Fibroblast of skin of left biceps (primary cell): ENCODE measurements at regions not wholly inside any gene's neighbourhood (a gene's known extent, or its start where the extent isn't known, plus 50 kb on each side); places are given as distances from the start of the nearest gene placed in this dataset.

ENCODE experiments used
- DNase-seq, 2 experiments: peaks; one replicate each; pipeline ENCODE4 v3.0.0-alpha.2; 2013; ENCODE audit warnings: low read depth in 2 of 2

DNA sequence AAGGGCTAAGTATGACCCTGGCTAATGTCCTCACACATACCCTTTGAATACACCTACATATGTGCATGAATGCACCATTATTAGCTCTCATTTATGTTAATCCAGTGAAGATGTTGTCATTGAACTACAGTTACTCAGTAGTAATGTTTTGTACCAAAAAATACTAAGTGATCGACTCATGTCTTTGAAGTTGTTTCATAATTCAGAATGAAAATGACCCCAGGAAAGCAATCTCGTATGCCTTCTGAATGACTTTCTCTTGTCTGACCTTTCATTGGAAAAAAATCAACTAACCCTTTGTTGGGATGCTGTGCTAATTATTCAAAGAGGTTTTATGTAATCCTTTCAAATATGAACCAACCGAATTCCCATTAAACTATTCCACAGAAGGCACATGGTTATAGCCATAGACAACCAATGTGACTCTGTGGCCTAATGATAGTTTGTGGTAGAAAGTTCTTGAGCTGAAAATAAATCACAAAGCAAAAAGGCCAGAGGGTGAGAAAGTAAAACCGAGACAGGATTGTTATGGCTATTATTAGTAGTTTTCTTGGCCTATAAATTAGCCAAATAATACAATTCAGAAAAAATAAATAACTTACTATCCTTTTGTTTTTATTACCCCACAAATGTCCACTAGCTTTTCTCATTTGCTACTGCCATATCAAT lies 86.8 kb upstream of the STARD13 start:
- DNase-seq: no peak

DNA sequence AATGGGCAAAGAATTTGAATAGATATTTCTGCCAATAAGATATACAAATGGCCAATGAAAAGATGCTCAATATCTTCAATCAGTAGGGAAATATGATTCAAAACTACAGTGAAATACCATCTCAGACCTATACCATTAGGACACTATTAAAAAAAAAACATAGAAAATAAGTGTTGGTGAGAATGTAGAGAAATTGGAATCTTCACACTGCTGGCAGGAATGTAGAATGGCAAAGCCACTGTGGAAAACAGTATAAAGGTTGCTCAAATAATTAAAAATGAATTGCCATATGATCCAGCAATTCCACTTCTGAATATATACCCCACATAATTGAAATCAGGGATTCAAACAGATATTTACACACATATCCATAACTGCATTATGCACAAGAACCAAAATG lies 88.1 kb upstream of the STARD13 start:
- no peak for DNase-seq

DNA sequence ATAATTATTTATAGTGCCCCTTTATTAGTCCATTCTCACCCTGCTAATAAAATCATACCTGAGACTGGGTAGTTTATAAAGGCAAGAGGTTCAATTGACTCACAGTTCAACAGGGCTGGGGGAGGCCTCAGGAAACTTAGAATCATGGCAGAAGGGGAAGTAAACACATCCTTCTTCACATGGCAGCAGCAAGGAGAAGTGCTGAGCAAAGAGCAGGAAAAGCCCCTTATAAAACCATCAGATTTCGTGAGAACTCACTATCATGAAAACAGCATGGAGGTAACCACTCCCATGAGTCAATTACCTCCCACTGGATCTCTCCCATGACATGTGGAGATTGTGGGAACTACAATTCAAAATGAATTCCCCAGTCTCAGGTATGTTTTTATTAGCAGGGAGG lies 89.9 kb upstream of the STARD13 start:
- no peak for DNase-seq

DNA sequence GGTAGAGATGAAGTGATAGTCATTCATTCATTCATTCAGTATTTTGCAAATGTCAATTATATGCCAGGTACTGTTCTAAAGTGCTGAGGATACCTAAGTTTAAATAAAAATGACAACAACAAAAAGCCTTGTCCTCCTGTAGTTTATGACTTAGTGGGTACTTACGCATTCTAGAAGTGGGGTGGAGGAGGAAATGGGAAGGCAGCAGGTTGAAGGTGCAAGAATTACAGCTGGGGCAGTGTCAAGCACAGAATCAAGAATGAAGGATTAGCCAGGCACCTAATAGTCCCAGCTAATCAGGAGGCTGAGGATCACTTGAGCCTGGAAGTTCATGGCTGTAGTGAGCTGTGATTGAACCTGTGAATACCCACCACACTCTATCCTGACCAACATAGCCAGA lies 90.7 kb upstream of the STARD13 start:
- no peak for DNase-seq

DNA sequence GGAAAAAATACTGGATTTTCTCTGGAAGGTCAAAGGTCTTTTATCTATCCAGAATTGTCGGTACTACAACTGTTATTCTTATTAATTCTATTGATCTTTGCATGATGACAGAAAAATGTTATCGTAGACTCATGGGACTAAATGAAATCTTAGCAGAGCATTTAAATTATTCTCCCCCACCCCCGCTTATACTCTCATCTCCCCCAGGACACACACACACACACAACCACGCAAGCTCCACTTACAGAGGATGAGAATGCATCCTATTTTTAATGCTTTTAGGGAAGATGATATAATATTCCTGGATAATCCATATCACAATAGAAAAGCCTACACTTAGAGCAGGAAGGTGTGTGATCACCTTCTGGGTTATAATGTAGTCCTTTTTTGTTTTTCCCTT lies 91.9 kb upstream of the STARD13 start:
- DNase-seq: no peak

DNA sequence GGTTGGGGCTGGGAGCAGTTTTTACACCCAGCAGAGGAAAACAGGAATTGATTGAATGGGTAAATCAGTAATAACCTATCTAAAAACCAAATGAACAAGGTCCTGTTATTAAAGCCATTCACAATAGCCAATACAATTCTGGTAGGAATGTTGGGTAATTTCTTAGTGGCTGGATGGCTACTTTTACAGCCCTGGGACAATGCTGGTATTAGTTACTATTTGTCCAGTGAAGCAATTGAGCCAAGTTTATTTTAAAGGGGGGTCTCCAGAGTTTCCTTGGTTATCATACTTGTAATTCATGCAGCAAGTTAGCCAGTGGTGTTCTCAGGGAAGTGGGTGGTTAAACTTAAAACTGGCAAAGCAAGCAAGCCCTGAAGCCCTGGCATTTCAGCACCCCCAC lies 92.3 kb upstream of the STARD13 start:
- no peak for DNase-seq

DNA sequence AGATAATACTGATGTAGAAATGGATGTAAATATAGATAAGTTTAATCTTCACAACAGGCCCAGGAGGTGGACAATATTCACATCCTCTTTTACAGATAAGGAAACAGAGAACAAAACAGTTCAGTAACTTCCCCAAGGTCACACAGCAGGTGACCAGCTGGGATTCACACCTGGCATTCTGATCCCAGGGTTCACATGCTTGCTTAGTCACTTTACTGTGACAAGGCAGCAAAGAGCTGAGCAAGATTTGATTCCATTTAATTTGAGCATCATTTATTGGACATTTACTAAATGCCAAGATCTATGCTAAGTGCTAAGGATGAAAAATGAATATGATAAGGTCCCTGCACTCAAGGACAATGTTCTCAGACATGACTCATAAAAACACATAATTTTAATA lies 94.1 kb upstream of the STARD13 start:
- DNase-seq: no peak

DNA sequence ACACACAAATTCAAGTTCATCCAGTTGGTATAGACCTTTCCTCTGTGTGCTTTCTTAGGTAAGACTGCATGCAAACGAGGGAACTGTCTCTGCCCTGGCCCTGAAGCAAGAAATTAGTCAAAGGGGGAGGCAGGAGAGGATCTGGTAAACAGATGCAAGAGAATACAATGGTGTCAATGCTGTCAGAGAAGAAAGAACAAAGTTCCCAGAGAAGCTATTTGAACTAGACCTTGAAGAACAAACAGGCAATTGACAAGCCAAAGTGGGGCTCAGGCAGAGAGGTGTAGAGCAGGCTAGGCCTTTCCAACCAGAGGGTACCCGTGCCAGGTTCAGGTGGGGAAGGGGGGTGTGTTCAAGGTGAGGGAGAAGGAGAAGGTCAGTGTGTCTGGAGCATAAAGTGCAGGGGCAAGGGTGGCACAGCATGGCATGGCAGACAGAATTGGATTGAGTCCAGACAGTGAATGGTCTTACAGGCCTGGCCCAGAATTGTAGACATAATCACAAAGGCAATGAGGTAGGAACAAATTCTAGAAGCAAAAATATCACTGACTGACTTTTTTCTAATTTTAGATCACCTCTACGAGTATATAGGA lies 95.0 kb upstream of the STARD13 start:
- no peak for DNase-seq

DNA sequence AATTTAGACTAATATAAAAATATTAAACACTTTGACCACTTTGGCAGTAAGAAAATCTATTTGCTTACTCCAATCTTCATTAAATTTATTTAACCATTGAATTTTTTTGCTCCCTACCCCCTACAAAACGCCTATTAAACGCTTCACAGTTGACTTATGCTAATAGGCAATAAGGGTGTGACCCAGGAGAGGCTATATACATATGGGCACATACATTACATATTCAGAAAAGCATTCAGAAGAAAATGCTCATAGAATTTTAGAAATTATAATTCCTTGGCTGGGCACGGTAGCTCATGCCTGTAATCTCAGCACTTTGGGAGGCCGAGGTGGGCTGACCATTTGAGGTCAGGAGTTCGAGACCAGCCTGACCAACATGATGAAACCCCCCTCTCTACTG lies 95.6 kb upstream of the STARD13 start:
- DNase-seq: no peak

DNA sequence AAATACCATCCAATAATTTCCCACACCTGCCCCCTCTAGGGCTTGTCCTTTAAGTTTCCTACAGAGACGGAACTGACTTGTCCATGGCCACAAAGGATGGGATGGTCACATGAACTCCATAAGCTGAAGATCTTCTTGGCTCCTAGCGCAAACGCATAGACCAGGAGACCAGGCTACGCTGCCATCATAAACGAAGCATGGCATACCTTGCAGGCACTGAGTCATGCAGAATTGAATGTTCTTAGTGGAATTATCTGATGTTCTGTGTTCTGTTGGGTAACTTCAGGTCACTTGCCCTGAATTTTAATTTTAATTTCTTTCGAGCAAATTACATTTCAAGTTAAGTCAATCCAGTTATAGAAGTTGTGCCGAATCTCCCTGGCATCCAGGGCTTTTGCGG lies 96.4 kb upstream of the STARD13 start:
- no peak for DNase-seq

DNA sequence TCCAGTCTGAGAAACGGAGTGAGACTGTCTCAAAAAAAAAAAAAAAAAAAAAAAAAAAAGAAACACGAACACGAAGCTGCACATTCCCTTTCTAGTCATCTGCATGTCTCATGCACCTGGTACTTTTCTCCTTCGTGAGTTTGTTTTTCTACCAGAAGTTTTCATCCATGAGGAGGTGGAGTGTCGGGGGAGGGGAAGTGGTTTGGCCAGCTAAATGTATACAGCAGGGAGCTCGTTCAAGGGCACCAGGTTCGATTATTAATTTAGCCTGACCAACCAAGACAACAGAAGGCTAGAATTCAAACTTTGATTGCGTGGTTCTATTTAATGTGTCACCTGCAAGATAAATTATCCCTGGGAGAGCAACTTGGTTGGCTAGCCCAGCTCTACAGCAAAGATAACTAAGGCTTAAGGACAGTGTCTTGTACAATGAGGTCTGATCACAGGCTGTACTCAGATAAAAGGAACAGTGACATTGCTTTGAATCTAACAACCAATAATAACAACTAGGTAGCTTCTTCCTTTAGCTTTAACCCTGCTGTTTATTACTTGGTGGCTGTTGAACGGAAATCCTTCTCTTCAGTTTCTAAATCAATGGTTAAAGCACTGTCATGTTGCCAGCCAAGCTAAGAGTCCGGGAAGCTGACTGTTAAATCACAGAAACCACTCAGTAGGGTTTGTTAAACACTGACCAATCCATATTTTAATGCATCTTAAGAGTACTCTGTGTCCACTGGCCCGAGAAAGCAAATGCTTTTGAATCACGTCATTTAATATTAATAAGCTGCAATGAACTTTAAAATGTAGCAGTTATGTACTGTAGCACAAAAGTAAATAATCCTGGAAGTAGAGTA lies 98.4 kb upstream of the STARD13 start:
- no peak for DNase-seq

DNA sequence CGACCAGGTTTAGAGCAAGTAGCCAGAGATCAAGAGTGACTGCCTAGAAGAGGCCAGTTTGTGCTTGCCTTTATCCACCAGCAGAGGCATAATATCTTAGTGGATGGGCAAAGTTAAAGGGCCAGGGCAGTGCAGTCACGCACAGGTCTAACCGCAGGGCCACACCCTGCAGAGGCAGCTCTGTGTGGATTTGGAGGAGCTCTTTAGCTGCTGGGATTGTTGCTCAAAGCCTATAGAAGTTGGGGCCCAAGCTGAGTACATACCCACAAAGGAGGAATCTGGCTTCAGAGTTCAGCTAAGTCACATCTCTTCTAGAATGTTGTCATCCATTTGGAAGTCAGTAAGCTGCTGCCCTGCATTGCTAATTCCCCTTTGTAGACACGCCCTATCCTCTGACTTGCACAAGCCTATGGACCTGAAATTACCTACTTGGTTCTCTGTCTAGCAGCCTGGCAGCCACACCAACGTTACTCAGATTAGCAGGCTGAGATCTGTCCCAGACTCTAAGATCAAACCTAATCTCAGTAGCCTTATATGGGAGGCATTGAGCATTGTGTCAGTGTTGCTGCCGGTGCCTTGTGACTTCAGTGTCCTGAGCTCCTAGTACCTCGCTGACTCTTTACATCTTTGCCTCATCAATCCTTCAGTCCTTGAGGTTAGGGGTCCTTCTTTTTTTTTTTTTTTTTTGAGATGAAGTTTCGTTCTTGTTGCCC lies 102.9 kb upstream of the STARD13 start:
- no peak for DNase-seq

DNA sequence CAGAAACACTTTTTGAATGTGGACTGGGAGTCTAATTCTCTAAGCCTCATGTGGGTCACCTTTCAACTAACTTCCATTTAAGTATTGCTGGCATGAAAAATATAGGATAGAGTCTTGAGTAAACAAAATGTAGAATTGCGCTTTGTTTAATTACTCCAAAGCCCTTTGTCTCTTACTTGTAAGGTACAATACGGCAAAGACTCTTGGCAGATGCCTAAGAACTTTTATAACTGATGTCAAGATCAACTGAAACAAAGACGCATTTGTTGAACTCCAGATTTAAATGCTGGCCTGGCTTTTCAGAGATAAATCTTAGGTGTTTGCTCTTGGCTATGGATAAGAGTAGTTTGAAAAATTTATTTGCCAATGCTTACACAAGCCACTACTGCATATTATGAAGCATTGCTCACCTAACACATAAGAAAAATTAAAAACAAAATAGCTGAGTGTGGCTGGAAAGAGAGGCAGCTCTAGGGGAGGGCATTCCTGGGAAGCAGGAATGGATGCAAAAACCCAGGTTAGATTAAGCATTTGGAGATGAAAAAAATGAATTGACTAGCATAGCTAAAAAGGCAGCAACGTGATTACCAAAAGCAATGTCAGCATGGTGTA lies 107.3 kb upstream of the STARD13 start:
- DNase-seq: no peak

DNA sequence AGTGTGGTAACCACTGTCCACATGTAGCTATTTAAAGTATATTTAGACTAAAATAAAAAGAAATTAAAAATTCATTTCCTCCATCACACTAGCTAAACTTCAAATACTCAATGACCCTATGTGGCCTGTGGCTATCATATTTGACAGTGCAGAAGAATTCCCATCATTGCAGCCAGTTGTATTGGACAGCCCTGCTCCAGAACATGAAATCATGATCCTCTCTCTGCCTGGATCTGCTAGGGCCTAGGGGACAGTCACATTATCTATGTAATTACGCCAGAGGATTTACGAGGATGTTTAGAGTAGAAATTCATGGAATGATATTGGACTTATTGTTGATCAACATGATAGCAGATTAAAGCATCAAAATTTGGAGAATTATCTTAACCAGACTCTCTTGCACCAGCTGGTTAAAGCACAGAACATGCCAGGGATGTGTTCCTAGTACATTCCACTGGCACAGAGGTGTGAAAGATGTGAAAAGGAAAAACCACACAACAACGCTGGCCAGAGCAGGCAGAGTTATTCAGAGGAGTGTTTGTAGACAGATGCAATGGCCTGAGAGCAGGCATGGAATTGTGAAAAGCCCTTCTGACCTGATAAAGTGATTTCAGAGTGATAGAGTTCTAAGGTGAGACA lies 108.9 kb upstream of the STARD13 start:
- no peak for DNase-seq

DNA sequence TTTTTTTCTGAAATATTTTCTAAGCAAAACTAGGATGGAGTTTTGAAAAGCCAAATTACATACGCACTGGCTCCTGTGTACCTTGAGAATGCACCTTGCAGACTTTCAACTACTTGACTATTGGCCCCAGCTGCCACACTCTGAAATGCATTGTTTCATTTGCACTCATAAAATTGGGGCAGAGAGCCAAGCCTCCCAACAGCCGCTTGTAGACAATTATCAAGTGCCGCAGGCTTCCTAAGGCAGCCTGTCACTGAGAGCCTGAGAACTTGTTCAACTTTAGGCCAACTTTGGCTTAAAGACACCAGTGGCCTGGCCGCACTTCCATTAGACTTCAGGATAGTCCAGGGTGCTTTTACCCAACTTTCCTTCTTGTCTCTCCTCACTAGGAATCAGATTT lies 115.7 kb upstream of the STARD13 start:
- DNase-seq: no peak

DNA sequence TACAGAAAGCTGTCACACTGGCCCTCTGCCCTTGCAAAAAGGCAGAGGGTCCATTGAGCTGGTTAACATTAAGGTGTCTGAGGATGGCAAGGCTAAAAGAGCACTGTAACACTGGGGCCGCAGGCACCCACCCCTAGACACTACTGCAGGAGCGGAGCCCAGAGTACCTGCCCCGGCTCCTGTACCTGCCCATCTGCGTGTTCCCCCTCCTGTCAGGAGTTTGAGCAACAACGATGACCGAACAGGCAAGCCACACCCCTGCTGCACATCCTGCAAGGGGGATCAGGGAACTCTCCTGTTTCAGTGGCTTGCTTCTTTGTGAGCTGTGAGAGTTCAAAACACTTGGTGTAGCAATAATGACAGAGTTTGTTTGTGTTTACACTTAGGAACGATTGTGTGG lies 117.4 kb upstream of the STARD13 start:
- DNase-seq: no peak

DNA sequence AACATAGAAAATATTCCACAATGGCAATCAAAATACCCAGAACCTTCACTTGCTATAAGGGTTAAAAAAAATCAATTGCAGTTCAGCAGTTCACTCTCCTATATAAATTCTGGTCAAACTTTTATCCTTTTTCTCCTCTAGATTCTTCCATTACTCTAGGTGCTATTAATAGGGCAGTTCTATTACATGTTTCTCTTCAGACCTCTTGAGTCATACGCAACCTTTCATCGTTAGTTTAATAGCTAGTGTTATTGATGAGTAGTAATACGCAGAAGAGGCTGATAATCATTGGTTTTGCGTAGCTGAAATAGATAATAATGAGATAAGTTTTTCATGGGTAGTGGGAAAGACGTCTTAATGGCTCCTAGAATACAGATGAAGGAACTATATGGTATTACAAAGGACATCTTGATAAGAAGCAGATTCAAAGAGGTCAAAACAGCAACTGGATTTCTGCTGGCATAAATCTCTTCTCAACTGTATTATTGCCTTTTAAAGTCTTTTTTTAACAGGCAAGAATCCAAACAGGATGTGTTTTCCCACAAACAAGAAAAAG lies 118.3 kb upstream of the STARD13 start:
- DNase-seq: no peak

DNA sequence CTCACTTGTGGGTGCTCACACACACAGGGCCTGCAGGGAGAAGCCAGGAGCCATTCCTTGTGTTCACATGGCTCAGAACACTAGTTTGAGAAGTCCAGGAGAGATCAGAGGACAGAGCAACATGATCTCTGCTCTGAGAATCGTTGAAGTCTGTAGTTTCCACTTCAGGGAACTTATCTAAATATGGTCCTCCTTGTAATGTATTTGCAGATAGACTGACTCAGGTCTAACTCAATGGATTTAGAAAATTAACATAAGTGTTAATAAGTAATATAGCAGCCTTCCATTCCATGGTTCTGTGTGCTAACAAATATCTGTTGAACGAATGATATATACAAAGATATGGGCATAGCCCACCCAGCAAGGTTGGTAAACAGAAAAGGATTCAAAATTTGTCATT lies 119.8 kb upstream of the STARD13 start:
- no peak for DNase-seq

DNA sequence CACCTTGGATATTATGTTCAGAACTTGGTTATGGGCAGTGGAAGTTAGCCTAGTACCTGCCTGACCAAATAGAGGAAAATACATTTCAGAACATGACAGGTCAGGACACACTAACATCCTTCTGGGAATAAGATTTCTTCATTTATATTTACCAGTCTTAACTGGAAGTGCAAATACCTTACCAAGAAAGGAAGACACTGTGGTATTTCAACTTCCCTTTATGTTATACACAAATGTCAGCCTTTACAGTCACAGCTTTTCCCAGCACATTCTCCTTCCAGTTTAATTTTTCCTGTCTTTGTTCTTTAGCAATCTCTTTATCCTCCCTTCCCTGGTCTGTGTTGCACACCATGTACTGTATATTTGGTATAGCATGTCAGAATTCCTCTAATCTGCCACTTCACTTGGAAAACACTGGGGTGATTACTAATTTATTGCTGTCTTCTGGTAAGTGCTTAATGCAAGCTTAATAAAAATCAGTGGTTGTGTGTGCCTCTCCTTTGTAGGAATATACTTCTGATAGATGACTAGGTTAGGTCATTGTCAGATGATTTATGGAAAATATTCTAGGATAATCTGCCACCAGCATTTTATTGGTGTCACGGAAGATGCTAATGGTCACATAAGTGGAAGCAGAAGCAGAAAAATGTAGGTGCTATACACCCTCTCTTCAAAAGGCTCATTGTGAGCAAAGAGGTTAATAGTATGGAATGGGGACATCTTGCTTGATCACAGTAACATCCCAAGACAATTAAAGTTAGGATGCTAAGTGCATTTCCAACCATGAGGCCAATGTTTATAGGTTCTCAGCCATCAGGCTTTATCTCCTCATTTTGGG lies 124.3 kb upstream of the STARD13 start:
- no peak for DNase-seq

DNA sequence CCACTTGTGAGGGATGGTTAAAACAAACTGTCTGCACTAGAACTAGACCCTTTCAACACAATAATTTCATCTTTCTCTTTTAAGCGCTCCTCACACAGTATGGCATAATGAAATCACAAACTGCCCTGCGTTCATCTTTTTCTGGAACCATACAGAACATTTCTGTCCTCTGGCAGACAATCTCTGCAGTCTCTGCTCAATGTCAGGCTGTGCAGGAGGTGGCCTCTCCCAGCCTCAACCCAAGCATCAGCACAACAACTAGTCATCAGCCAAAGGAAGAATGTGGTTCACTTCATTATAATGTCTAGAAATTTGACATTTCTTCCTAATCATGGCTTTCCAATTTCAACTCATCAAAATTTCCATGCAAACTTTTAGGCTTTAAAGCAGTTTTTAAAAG lies 125.1 kb upstream of the STARD13 start:
- DNase-seq: no peak
